Memory B cell (primary cell): ENCODE measurements at regions not wholly inside any gene's neighbourhood (a gene's known extent, or its start where the extent isn't known, plus 50 kb on each side); places are given as distances from the start of the nearest gene placed in this dataset.

Source experiments
- ATAC-seq: fragments of 150-1000 bp; cut with Tn5 transposase; 2 replicates; pipeline ENCODE4 v1.10.0; 2021; ENCODE audit warnings: low read depth, mild to moderate bottlenecking, moderate library complexity
- DNase-seq, 2 donors: peaks; one replicate each; pipeline ENCODE4 v3.0.0; 2022; ENCODE audit warnings: low spot score in 2 of 2
- H3K27ac Mint-ChIP-seq: one replicate; pipeline ENCODE4 v1.8.0; 2022; ENCODE audit warnings: mild to moderate bottlenecking, moderate library complexity, mixed read lengths
- H3K27me3 Mint-ChIP-seq: one replicate; pipeline ENCODE4 v1.8.0; 2022; ENCODE audit warnings: mixed read lengths
- H3K36me3 Mint-ChIP-seq: one replicate; pipeline ENCODE4 v1.8.0; 2022; ENCODE audit warnings: mild to moderate bottlenecking, mixed read lengths
- H3K4me1 Mint-ChIP-seq: one replicate; pipeline ENCODE4 v1.8.0; 2022; ENCODE audit warnings: mixed read lengths
- H3K4me3 Mint-ChIP-seq: one replicate; pipeline ENCODE4 v1.8.0; 2022; ENCODE audit warnings: mild to moderate bottlenecking, moderate library complexity, mixed read lengths
- H3K9me3 Mint-ChIP-seq: one replicate; pipeline ENCODE4 v1.8.0; 2022; ENCODE audit warnings: mixed read lengths

- Mint-ChIP-seq H3K9me3 (peaks cover 6% of the 10 kb centered on the region), H3K4me1 (no peaks in the 10 kb centered on the region), H3K27me3 (no peaks in the 10 kb centered on the region), H3K27ac (no peak overlapping the region), H3K36me3 (no peaks in the 10 kb centered on the region), H3K4me3 (no peak overlapping the region)
- ATAC-seq, result no peak
- DNase-seq, result no peak
These were observed 422.1 kb downstream of the AACS start for GRCh38 chr12:125487336-125487735.

DNA sequence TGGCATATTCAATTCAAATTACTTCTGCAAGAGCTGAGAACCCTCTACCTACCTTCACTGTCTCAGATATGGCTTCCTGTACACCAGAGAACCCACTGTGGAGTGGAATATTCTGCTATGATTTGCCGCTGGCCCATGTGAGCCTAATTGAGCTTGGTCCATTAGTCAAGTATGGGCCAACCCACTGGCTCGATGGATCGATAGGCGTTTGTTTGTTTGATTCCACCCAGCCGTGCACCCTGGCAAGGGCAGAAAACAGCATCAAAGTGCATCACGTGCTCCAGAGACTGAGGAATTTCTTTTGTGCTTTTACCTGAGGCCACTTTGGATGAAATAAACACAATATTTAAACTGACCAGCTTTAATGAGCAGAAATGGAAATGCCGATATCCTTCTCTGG lies 426.3 kb downstream of the AACS start:
- Mint-ChIP-seq H3K4me3 (no peak overlapping the region), H3K9me3 (peaks cover 8% of the 10 kb centered on the region), H3K4me1 (no peaks in the 10 kb centered on the region), H3K36me3 (peaks cover 3% of the 10 kb centered on the region), H3K27me3 (no peaks in the 10 kb centered on the region), H3K27ac (no peak overlapping the region)
- DNase-seq (no peak), ATAC-seq (no peak)

DNA sequence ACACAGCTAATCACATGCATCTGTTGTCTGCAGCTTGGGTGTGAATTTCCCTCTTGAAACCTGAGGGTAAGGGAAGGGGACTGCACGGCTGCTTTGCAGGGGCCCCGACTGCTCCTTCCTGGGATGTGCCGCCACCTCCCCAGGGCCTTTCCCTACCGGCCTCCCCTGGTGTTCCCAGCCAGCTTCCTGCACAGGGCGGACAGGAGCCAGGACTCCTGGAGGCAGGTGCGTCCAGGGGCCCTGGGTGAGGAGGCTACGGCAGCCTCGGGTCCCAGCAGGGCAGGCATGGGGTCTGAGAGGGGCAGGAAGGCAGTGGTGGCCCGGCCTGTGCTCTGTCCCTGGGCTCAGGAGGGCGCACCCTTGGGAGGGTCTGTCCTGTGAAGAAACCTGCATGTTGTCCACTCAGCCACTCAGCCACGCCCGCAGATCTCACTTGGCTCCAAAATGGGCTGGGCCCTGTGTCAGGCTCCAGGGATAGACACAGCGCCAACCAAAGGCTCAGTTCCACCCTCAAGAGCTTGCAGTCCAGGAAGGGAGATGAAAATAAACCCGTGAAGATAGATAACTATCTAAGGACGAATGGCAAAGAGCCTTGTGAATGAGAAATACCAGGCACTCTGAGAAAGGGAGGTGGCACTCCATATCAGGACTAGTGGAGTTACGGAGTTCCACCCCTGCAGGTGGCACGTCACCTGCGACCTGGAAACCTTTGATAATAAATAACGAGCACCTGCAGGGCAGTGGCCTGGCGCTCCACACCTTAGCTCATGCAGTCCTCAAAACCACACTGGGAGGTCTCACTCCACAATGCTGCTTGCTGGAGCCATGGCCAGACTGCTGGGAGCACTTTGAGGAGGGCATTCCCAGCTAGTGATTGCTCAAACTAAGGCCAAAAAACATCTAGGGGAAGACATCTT lies 427.4 kb downstream of the AACS start:
- no peaks in the 10 kb centered on the region for H3K27me3 Mint-ChIP-seq
- no peak overlapping the region for H3K27ac Mint-ChIP-seq
- ATAC-seq (no peak), DNase-seq (no peak)
- H3K36me3 Mint-ChIP-seq, result peaks cover 3% of the 10 kb centered on the region
- peaks cover 8% of the 10 kb centered on the region for H3K9me3 Mint-ChIP-seq
- no peak overlapping the region for H3K4me3 Mint-ChIP-seq
- H3K4me1 Mint-ChIP-seq, result no peaks in the 10 kb centered on the region

GRCh38 chr12:125493704-125494308 lies 428.6 kb downstream of the AACS start:
- Mint-ChIP-seq H3K27ac (no peak overlapping the region), H3K4me3 (no peak overlapping the region), H3K27me3 (no peaks in the 10 kb centered on the region), H3K9me3 (peaks cover 3% of the 10 kb centered on the region), H3K36me3 (peaks cover 3% of the 10 kb centered on the region), H3K4me1 (no peaks in the 10 kb centered on the region)
- DNase-seq, result no peak
- no peak for ATAC-seq

DNA sequence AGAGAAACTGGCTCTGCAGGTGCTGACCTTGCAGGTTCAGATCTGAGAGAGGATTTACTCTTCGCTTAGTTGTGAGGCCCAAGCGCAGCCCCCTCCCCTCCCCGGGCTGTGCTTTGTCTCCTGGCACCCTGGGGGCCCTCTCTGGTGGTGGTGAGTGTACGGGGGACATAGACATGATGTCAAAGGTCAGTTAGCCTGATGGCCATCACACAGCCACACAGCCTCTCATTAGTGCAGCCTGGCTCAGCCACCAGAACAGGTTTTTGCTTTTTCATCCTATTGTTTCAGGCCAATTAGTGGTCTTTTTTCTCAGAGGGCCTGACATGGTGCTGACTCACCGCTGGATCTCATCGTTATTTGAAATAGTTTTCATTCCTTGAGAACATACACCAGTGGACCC lies 437.9 kb downstream of the AACS start:
- Mint-ChIP-seq H3K4me3 (no peak overlapping the region), H3K27me3 (no peaks in the 10 kb centered on the region), H3K27ac (no peak overlapping the region), H3K36me3 (no peaks in the 10 kb centered on the region), H3K9me3 (no peaks in the 10 kb centered on the region), H3K4me1 (no peaks in the 10 kb centered on the region)
- DNase-seq (no peak), ATAC-seq (no peak)

- peaks cover 2% of the 10 kb centered on the region for H3K4me1 Mint-ChIP-seq
- no peak overlapping the region for H3K4me3 Mint-ChIP-seq
- H3K9me3 Mint-ChIP-seq, result no peaks in the 10 kb centered on the region
- H3K36me3 Mint-ChIP-seq, result no peaks in the 10 kb centered on the region
- ATAC-seq (no peak), DNase-seq (no peak)
- H3K27me3 Mint-ChIP-seq, result peaks cover 1% of the 10 kb centered on the region
- H3K27ac Mint-ChIP-seq, result no peak overlapping the region
These were observed 444.0 kb downstream of the AACS start for GRCh38 chr12:125509195-125509594.

GRCh38 chr12:125512541-125513298 lies 447.5 kb downstream of the AACS start:
- DNase-seq (no peak), ATAC-seq (no peak)
- Mint-ChIP-seq H3K27ac (no peak overlapping the region), H3K27me3 (peaks cover 1% of the 10 kb centered on the region), H3K4me3 (no peak overlapping the region), H3K4me1 (peaks cover 2% of the 10 kb centered on the region), H3K36me3 (no peaks in the 10 kb centered on the region), H3K9me3 (no peaks in the 10 kb centered on the region)

- Mint-ChIP-seq H3K27me3 (peaks cover 3% of the 10 kb centered on the region), H3K4me1 (peaks cover 2% of the 10 kb centered on the region)
These were observed 450.7 kb downstream of the AACS start for GRCh38 chr12:125515887-125516286.

DNA sequence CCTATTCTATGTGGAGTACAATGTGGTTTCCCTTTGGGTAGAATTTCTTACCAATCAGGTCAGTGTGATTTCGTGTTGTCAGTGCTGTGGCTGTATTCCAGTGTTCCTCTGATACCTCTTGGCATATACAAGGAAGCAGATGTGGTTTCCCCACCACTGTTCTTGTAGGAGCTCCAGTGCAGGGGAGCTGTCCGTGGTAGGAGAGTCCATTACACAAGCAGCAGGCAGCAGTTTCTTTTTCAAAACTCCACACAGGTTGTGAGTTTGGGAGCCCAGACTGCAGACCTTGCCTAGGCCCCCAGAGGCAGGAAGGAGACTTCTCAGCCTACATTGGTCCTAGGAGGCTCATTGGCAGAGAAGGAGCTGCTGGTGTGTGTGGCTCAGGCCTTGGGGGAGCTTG lies 452.8 kb downstream of the AACS start:
- Mint-ChIP-seq H3K9me3 (peaks cover 7% of the 10 kb centered on the region), H3K27me3 (peaks cover 7% of the 10 kb centered on the region), H3K27ac (no peak overlapping the region), H3K36me3 (no peaks in the 10 kb centered on the region), H3K4me1 (peaks cover 1% of the 10 kb centered on the region), H3K4me3 (no peak overlapping the region)
- DNase-seq (no peak), ATAC-seq (no peak)

More at GRCh38 chr12:125515887-125516286, 450.7 kb downstream of the AACS start:
- no peak overlapping the region for H3K27ac Mint-ChIP-seq
- no peak for DNase-seq
- ATAC-seq, result no peak
- H3K4me3 Mint-ChIP-seq, result no peak overlapping the region
- no peaks in the 10 kb centered on the region for H3K9me3 Mint-ChIP-seq
- no peaks in the 10 kb centered on the region for H3K36me3 Mint-ChIP-seq

GRCh38 chr12:125519026-125519651 lies 453.9 kb downstream of the AACS start:
- Mint-ChIP-seq H3K27ac (no peak overlapping the region), H3K4me1 (no peaks in the 10 kb centered on the region), H3K4me3 (no peak overlapping the region), H3K36me3 (no peaks in the 10 kb centered on the region), H3K27me3 (peaks cover 6% of the 10 kb centered on the region), H3K9me3 (peaks cover 7% of the 10 kb centered on the region)
- DNase-seq, result no peak
- no peak for ATAC-seq

GRCh38 chr12:125525879-125526278 lies 460.6 kb downstream of the AACS start:
- no peak overlapping the region for H3K4me3 Mint-ChIP-seq
- no peaks in the 10 kb centered on the region for H3K36me3 Mint-ChIP-seq
- peaks cover 10% of the 10 kb centered on the region for H3K27me3 Mint-ChIP-seq
- H3K27ac Mint-ChIP-seq, result no peak overlapping the region
- ATAC-seq, result no peak
- peaks cover 13% of the 10 kb centered on the region for H3K9me3 Mint-ChIP-seq
- no peaks in the 10 kb centered on the region for H3K4me1 Mint-ChIP-seq
- no peak for DNase-seq

GRCh38 chr12:125528281-125528680 lies 463.0 kb downstream of the AACS start:
- H3K4me3 Mint-ChIP-seq, result no peak overlapping the region
- H3K27ac Mint-ChIP-seq, result no peak overlapping the region
- H3K4me1 Mint-ChIP-seq, result no peaks in the 10 kb centered on the region
- peaks cover 6% of the 10 kb centered on the region for H3K9me3 Mint-ChIP-seq
- ATAC-seq (no peak), DNase-seq (no peak)
- H3K36me3 Mint-ChIP-seq, result no peaks in the 10 kb centered on the region
- peaks cover 7% of the 10 kb centered on the region for H3K27me3 Mint-ChIP-seq

- no peak for ATAC-seq
- DNase-seq, result no peak
- no peaks in the 10 kb centered on the region for H3K4me1 Mint-ChIP-seq
- H3K27ac Mint-ChIP-seq, result no peak overlapping the region
- peaks cover 7% of the 10 kb centered on the region for H3K27me3 Mint-ChIP-seq
- no peak overlapping the region for H3K4me3 Mint-ChIP-seq
- H3K36me3 Mint-ChIP-seq, result no peaks in the 10 kb centered on the region
- peaks cover 5% of the 10 kb centered on the region for H3K9me3 Mint-ChIP-seq
These were observed 465.0 kb downstream of the AACS start for GRCh38 chr12:125530201-125530600.

DNA sequence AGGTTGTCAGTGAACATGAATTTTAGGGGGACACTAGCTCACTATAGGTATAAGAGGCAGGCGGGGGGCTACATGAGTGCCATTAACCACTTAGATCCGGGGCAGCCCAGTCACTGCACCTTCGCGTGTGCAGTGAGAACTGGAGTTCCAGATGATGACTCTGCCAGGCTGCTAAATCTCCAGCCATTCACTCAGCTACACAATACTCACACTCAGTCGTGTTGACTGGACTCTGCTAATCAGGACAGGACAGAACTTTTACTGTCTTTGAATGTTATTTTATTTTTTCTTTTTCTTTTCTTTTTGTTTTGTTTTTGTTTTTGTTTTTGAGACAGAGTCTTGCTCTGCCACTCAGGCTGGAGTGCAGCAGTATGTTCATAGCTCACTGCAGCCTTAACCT lies 465.6 kb downstream of the AACS start:
- H3K27me3 Mint-ChIP-seq, result peaks cover 7% of the 10 kb centered on the region
- H3K27ac Mint-ChIP-seq, result no peak overlapping the region
- ATAC-seq (no peak), DNase-seq (no peak)
- H3K4me3 Mint-ChIP-seq, result no peak overlapping the region
- H3K4me1 Mint-ChIP-seq, result no peaks in the 10 kb centered on the region
- peaks cover 5% of the 10 kb centered on the region for H3K9me3 Mint-ChIP-seq
- H3K36me3 Mint-ChIP-seq, result no peaks in the 10 kb centered on the region
